GM19438 (cell line): ENCODE measurements at regions not wholly inside any gene's neighbourhood (a gene's known extent, or its start where the extent isn't known, plus 50 kb on each side); places are given as distances from the start of the nearest gene placed in this dataset.
"Not testable (repeated sequence)": the region's sequence is repeated elsewhere in the genome, so short reads cannot be mapped to it uniquely, and the experiment has no call there.

ENCODE experiments used
- ATAC-seq: cut with Tn5 transposase; IDR thresholded peaks from one replicate; pipeline ENCODE4 v1.9.1; 2021; ENCODE audit warnings: low read depth; ENCODE audit not compliant: unreplicated experiment

GRCh38 chr15:21357056-21357455, 83.2 kb downstream of the POTEB3 start:
- not testable (repeated sequence) for ATAC-seq

- ATAC-seq = not testable (repeated sequence)
These were observed 84.4 kb downstream of the POTEB3 start for GRCh38 chr15:21355944-21356343.

- ATAC-seq = not testable (repeated sequence)
These were observed 85.7 kb downstream of the POTEB3 start for GRCh38 chr15:21354597-21354996.

- not testable (repeated sequence) for ATAC-seq
These were observed 87.5 kb downstream of the POTEB3 start for GRCh38 chr15:21352670-21353318.

- ATAC-seq = not testable (repeated sequence)
These were observed 95.3 kb downstream of the POTEB3 start for GRCh38 chr15:21344960-21345359.

GRCh38 chr15:21344500-21344899, 95.8 kb downstream of the POTEB3 start:
- ATAC-seq = not testable (repeated sequence)

- not testable (repeated sequence) for ATAC-seq
These were observed 103.3 kb downstream of the POTEB3 start for GRCh38 chr15:21337028-21337427.

- not testable (repeated sequence) for ATAC-seq
These were observed 115.4 kb downstream of the POTEB3 start for GRCh38 chr15:21324720-21325460.

GRCh38 chr15:21284353-21284752, 155.9 kb downstream of the POTEB3 start:
- ATAC-seq = peak; percentile 42

- peak; percentile 92 for ATAC-seq
These were observed 157.1 kb downstream of the POTEB3 start for GRCh38 chr15:21283210-21283609.

- not testable (repeated sequence) for ATAC-seq
These were observed 160.0 kb downstream of the POTEB3 start for GRCh38 chr15:21280272-21280671.

GRCh38 chr15:21272176-21272982, 167.9 kb downstream of the POTEB3 start:
- not testable (repeated sequence) for ATAC-seq

- no peak for ATAC-seq
These were observed 168.7 kb downstream of the POTEB3 start for GRCh38 chr15:21271566-21271965.

- no peak for ATAC-seq
These were observed 169.8 kb downstream of the POTEB3 start for GRCh38 chr15:21270474-21270873.

- not testable (repeated sequence) for ATAC-seq
These were observed 170.6 kb downstream of the POTEB3 start for GRCh38 chr15:21269673-21270072.

- ATAC-seq = no peak
These were observed 171.2 kb downstream of the POTEB3 start for GRCh38 chr15:21269121-21269520.

- no peak for ATAC-seq
These were observed 171.8 kb downstream of the POTEB3 start for GRCh38 chr15:21268436-21268940.

- ATAC-seq = no peak
These were observed 172.5 kb downstream of the POTEB3 start for GRCh38 chr15:21267671-21268395.

GRCh38 chr15:21267226-21267625, 173.1 kb downstream of the POTEB3 start:
- ATAC-seq = no peak

- ATAC-seq = not testable (repeated sequence)
These were observed 174.7 kb downstream of the POTEB3 start for GRCh38 chr15:21265628-21266027.
